Activated naive CD8-positive, alpha-beta T cell treated with anti-CD3 and anti-CD28 coated beads, Interleukin-2, amount 50 U/mL, for 24 hours (primary cell): ENCODE measurements at regions not wholly inside any gene's neighbourhood (a gene's known extent, or its start where the extent isn't known, plus 50 kb on each side); places are given as distances from the start of the nearest gene placed in this dataset.
"Not testable (repeated sequence)": the region's sequence is repeated elsewhere in the genome, so short reads cannot be mapped to it uniquely, and the experiment has no call there.

Source experiments
- ATAC-seq: fragments of 150-1000 bp; cut with Tn5 transposase; one replicate; pipeline ENCODE4 v1.10.0; 2021
- DNase-seq: peaks from one replicate; pipeline ENCODE4 v3.0.0; 2021
- H3K27ac Mint-ChIP-seq: one replicate; pipeline ENCODE4 v1.8.0; 2021; ENCODE audit warnings: mild to moderate bottlenecking, mixed read lengths
- H3K27me3 Mint-ChIP-seq: one replicate; pipeline ENCODE4 v1.8.0; 2021; ENCODE audit warnings: mixed read lengths
- H3K36me3 Mint-ChIP-seq: one replicate; pipeline ENCODE4 v1.8.0; 2021; ENCODE audit warnings: low read depth, mixed read lengths
- H3K4me1 Mint-ChIP-seq: one replicate; pipeline ENCODE4 v1.8.0; 2021; ENCODE audit warnings: mixed read lengths
- H3K4me3 Mint-ChIP-seq: one replicate; pipeline ENCODE4 v1.8.0; 2021; ENCODE audit warnings: mild to moderate bottlenecking, moderate library complexity, mixed read lengths
- H3K9me3 Mint-ChIP-seq: one replicate; pipeline ENCODE4 v1.8.0; 2021; ENCODE audit warnings: mixed read lengths

DNA sequence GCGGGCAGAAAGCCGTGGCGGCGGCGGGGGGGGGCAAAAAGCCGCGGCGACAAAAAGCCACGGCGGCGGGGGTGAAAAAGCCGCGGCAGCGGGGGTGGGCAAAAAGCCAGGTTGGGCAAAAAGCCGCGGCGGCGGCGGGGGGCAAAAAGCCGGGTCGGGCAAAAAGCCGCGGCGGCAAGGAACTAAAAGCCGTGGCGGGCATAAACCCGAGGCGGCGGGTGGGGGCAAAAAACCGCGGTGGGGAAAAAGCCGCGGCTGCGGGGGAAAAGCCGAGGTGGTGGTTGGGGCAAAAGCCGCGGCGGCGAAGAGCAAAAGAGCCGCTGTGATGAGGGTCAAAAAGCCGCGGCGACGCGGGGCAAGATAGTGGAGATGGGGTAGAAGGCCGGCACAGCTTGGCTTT, 1834.2 kb downstream of the FOXD4L5 start:
- not testable (repeated sequence) for ATAC-seq, H3K4me1 Mint-ChIP-seq, H3K27me3 Mint-ChIP-seq, H3K27ac Mint-ChIP-seq, H3K4me3 Mint-ChIP-seq, H3K36me3 Mint-ChIP-seq, H3K9me3 Mint-ChIP-seq
- peak; percentile 0 for DNase-seq

DNA sequence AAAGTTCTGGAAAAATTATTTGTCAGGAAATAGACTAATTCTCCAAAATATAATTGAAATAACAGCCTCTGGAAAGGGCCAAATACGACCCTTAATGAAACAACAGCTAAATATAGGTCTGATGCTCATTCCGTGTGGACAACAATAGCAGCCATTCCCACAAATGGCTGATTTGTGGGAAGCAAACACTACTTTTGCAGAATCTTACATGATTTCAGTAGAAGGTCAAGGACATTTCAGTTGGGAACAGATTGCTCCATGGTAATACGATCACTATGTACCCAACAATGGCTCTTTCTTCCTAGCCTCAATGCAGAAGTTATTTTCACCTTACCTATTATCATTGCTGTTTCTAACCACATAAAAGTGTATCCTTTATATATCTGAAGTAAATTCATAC, 1859.9 kb downstream of the FOXD4L5 start:
- not testable (repeated sequence) for DNase-seq, ATAC-seq, H3K9me3 Mint-ChIP-seq, H3K4me3 Mint-ChIP-seq, H3K36me3 Mint-ChIP-seq, H3K27me3 Mint-ChIP-seq, H3K4me1 Mint-ChIP-seq, H3K27ac Mint-ChIP-seq

GRCh38 chr9:63390897-63391296, 1894.1 kb downstream of the FOXD4L5 start:
- not testable (repeated sequence) for H3K36me3 Mint-ChIP-seq, H3K9me3 Mint-ChIP-seq, H3K27ac Mint-ChIP-seq, H3K4me1 Mint-ChIP-seq, H3K4me3 Mint-ChIP-seq, DNase-seq, ATAC-seq, H3K27me3 Mint-ChIP-seq

- not testable (repeated sequence) for H3K4me1 Mint-ChIP-seq, H3K9me3 Mint-ChIP-seq, ATAC-seq, DNase-seq, H3K27me3 Mint-ChIP-seq, H3K36me3 Mint-ChIP-seq, H3K27ac Mint-ChIP-seq
- H3K4me3 Mint-ChIP-seq: peak overlapping the region; percentile 21
These were observed 1899.5 kb downstream of the FOXD4L5 start for GRCh38 chr9:63385479-63385878.

GRCh38 chr9:63379864-63380263, 1905.1 kb downstream of the FOXD4L5 start:
- not testable (repeated sequence) for H3K36me3 Mint-ChIP-seq, DNase-seq, H3K4me3 Mint-ChIP-seq, ATAC-seq, H3K4me1 Mint-ChIP-seq, H3K9me3 Mint-ChIP-seq, H3K27me3 Mint-ChIP-seq, H3K27ac Mint-ChIP-seq

DNA sequence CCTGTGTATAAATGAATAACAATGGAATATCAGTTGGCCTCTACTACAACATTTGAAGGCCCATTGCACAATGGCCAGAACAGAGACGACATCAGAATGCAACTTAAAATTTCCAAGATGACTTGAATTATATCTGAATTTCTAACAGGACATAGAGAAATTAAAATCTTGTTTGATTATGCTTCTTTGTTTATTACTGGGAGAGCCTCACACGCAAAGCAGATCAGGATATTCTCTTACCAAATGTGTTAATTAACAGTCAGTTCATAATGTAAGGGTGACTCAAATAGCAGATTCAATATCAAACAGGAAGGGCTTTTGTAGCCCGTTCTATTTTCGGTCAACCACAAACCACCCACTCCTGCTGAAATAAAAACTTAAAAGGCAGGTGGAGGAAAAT, 1930.8 kb downstream of the FOXD4L5 start:
- H3K4me3 Mint-ChIP-seq, ATAC-seq, H3K27ac Mint-ChIP-seq, H3K27me3 Mint-ChIP-seq, H3K4me1 Mint-ChIP-seq, H3K9me3 Mint-ChIP-seq, H3K36me3 Mint-ChIP-seq, DNase-seq: not testable (repeated sequence)

- H3K4me3 Mint-ChIP-seq, H3K9me3 Mint-ChIP-seq, DNase-seq, ATAC-seq, H3K27me3 Mint-ChIP-seq, H3K36me3 Mint-ChIP-seq, H3K27ac Mint-ChIP-seq, H3K4me1 Mint-ChIP-seq: not testable (repeated sequence)
These were observed 1937.7 kb downstream of the FOXD4L5 start for GRCh38 chr9:63347347-63347746.

GRCh38 chr9:63346310-63347048, 1938.5 kb downstream of the FOXD4L5 start:
- not testable (repeated sequence) for H3K36me3 Mint-ChIP-seq, H3K4me1 Mint-ChIP-seq, ATAC-seq, H3K4me3 Mint-ChIP-seq, H3K27me3 Mint-ChIP-seq, H3K9me3 Mint-ChIP-seq
- peak overlapping the region; percentile 84 for H3K27ac Mint-ChIP-seq
- peak; percentile 10 for DNase-seq

DNA sequence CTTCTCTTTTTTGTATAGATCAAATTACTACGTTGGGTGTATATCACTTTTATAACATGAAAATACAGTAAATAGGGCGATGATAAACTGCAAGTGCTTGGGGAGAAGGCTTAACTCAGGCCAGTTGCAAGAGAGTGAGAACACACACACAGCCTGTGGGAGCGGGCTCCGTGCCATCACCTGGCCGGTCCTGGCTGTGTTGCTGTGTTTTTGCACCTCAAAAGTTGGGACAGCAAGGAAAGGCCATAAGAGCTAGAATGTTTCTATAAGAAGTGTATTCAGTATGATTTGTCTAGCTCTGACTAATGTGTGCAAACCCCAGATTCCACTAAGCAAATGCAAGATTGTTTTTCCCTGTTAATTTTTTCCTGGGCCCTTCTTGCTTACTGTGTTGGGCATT, 1940.6 kb downstream of the FOXD4L5 start:
- ATAC-seq, H3K27ac Mint-ChIP-seq, H3K9me3 Mint-ChIP-seq, H3K4me3 Mint-ChIP-seq, H3K4me1 Mint-ChIP-seq, H3K27me3 Mint-ChIP-seq, DNase-seq, H3K36me3 Mint-ChIP-seq: not testable (repeated sequence)

DNA sequence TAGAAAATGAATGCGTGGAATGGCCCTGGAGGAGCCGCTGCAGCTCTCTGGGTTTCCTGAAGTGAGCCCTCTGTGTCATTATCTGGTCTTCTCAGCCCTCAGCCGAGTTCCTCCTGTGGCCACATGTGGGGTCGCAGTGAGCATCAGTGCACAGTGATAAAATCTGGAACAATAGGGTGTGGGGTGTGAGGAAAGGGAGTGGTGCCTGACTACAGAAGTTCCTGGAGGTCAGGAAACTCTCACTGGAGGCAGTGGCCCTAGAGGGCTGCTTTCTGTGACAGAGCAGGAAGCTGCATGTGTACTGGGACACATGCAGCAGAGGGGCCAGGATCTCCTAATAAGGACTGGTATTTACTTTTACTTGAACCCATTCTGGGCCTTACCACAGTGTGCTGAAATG, 1942.5 kb downstream of the FOXD4L5 start:
- not testable (repeated sequence) for DNase-seq, H3K27ac Mint-ChIP-seq, ATAC-seq, H3K36me3 Mint-ChIP-seq, H3K4me3 Mint-ChIP-seq, H3K27me3 Mint-ChIP-seq, H3K9me3 Mint-ChIP-seq
- H3K4me1 Mint-ChIP-seq: peaks cover 15% of the 10 kb centered on the region

DNA sequence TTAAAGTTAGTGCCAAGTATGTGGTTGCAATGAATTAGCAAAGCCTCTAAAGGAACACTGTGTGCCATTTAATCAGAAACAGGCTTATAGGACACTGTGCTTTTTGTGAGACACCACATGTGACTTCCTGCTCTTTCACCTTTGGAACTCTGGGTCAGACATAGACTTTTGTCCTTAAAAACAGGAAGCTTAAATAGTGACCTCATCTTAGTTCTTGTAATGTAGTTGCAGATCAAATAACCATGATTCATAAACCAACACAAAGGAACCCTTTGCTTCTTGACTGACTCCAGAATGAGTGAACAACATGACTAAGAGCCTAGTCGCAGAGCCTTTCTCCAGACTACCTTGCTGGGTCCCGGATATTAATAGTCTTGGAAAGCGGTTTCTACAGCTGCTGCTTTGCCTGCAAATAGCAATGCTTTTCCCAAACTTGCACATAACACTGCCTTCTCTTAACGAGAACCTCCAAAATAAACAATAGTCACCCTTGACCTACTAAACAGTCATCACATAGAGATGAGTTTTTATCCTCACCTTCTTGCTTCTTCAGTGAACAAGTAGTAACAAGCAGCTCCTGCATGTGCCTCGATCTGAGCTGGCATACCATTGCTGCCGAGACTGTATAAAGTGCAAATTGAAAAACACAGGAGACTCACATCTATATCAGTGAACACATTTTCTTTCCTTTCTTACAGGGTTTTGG, 1947.0 kb downstream of the FOXD4L5 start:
- ATAC-seq, H3K9me3 Mint-ChIP-seq, H3K4me3 Mint-ChIP-seq, DNase-seq, H3K27me3 Mint-ChIP-seq, H3K36me3 Mint-ChIP-seq: not testable (repeated sequence)
- peak overlapping the region; percentile 73 for H3K27ac Mint-ChIP-seq
- peaks cover 11% of the 10 kb centered on the region for H3K4me1 Mint-ChIP-seq

DNA sequence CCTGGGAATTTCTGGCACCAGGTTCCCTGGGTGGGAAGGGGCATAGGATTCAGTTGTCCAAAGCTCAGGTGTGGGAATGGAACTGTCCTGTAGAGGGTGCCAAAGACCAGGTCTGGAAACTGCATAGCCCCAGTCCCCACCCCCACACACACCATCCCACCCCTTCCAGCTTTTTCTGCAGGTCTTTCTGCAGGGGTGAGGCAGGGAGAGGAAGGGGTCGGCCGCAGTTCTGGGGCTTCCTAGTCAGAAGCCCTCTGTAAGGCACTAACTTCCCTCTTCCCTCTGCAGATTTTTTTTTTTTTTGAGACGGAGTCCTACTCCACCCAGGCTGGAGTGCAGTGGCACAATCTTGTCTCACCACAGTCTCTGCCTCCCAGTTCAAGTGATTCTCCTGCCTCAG, 1949.7 kb downstream of the FOXD4L5 start:
- DNase-seq, ATAC-seq, H3K27ac Mint-ChIP-seq, H3K4me3 Mint-ChIP-seq, H3K36me3 Mint-ChIP-seq, H3K27me3 Mint-ChIP-seq, H3K9me3 Mint-ChIP-seq: not testable (repeated sequence)
- peaks cover 11% of the 10 kb centered on the region for H3K4me1 Mint-ChIP-seq

DNA sequence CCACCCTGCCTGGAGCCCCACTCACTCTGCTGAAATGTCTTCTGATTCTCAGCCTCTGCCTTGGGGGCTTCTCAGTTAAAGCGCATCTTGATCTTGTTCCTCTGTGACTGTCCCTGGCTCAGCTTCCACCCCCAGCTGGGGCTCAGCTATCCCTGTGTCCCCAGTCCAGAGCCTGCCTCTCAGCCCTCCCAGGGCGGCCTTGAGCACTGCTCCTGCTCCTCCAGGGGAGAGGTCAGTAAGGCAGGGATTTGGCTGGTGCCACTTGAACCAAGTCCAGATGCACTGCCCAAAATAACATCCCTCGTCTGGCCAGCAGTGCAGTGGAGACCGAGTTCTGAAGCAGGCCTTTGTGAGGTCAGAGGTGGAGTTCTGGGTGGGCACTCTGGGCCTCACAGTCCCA, 1950.8 kb downstream of the FOXD4L5 start:
- not testable (repeated sequence) for DNase-seq, H3K27me3 Mint-ChIP-seq, H3K4me1 Mint-ChIP-seq, H3K36me3 Mint-ChIP-seq, ATAC-seq, H3K27ac Mint-ChIP-seq, H3K4me3 Mint-ChIP-seq, H3K9me3 Mint-ChIP-seq

GRCh38 chr9:63333083-63333482, 1951.9 kb downstream of the FOXD4L5 start:
- not testable (repeated sequence) for H3K4me3 Mint-ChIP-seq, H3K9me3 Mint-ChIP-seq, H3K27me3 Mint-ChIP-seq, ATAC-seq, H3K36me3 Mint-ChIP-seq, H3K4me1 Mint-ChIP-seq, DNase-seq, H3K27ac Mint-ChIP-seq

GRCh38 chr9:63328313-63328712, 1956.7 kb downstream of the FOXD4L5 start:
- not testable (repeated sequence) for H3K27me3 Mint-ChIP-seq, H3K36me3 Mint-ChIP-seq, H3K4me1 Mint-ChIP-seq, H3K27ac Mint-ChIP-seq, ATAC-seq, H3K4me3 Mint-ChIP-seq, H3K9me3 Mint-ChIP-seq, DNase-seq
